GOT3 (cell line): ENCODE measurements at regions not wholly inside any gene's neighbourhood (a gene's known extent, or its start where the extent isn't known, plus 50 kb on each side); places are given as distances from the start of the nearest gene placed in this dataset.
"Not testable (repeated sequence)": the region's sequence is repeated elsewhere in the genome, so short reads cannot be mapped to it uniquely, and the experiment has no call there.

Source experiments
- DNase-seq: peaks from one replicate; lab custom pipeline; 2025; ENCODE audit warnings: mixed read lengths; lab: John Stamatoyannopoulos, UW

- DNase-seq = peak; percentile 63
These were observed 180.3 kb upstream of the ZNF217 start for GRCh38 chr20:53773792-53774401.

GRCh38 chr20:53773066-53773791 is 179.6 kb upstream of the ZNF217 start:
- not testable (repeated sequence) for DNase-seq

- DNase-seq = no peak
These were observed 175.4 kb upstream of the ZNF217 start for GRCh38 chr20:53769041-53769440.

- DNase-seq = no peak
These were observed 174.7 kb upstream of the ZNF217 start for GRCh38 chr20:53768329-53768728.

- no peak for DNase-seq
These were observed 173.7 kb upstream of the ZNF217 start for GRCh38 chr20:53767206-53767930.

GRCh38 chr20:53764415-53764800 is 170.8 kb upstream of the ZNF217 start:
- DNase-seq = no peak

GRCh38 chr20:53763707-53764414 is 170.2 kb upstream of the ZNF217 start:
- no peak for DNase-seq

GRCh38 chr20:53762423-53762798 is 168.8 kb upstream of the ZNF217 start:
- not testable (repeated sequence) for DNase-seq

- DNase-seq = no peak
These were observed 166.4 kb upstream of the ZNF217 start for GRCh38 chr20:53760025-53760441.

GRCh38 chr20:53757472-53757913 is 163.9 kb upstream of the ZNF217 start:
- DNase-seq = no peak

- DNase-seq = no peak
These were observed 162.3 kb upstream of the ZNF217 start for GRCh38 chr20:53755733-53756531.

- no peak for DNase-seq
These were observed 160.3 kb upstream of the ZNF217 start for GRCh38 chr20:53753880-53754459.

- no peak for DNase-seq
These were observed 159.6 kb upstream of the ZNF217 start for GRCh38 chr20:53752971-53753879.

GRCh38 chr20:53752583-53752970 is 158.9 kb upstream of the ZNF217 start:
- no peak for DNase-seq

- DNase-seq = no peak
These were observed 158.1 kb upstream of the ZNF217 start for GRCh38 chr20:53751620-53752318.

GRCh38 chr20:53750827-53751619 is 157.4 kb upstream of the ZNF217 start:
- DNase-seq = no peak

- DNase-seq = no peak
These were observed 155.9 kb upstream of the ZNF217 start for GRCh38 chr20:53749499-53749898.

GRCh38 chr20:53748821-53749421 is 155.3 kb upstream of the ZNF217 start:
- DNase-seq = no peak
